ENCODE measurements at regions not wholly inside any gene's neighbourhood (a gene's known extent, or its start where the extent isn't known, plus 50 kb on each side); places are given as distances from the start of the nearest gene placed in this dataset.

GRCh38 chr6:7960848-7961247, 50.3 kb upstream of the TXNDC5 start:
- no peak for DNase-seq (ENCODE audit: low spot score)

More at GRCh38 chr6:7960848-7961247, 50.3 kb upstream of the TXNDC5 start:
- intact Hi-C loops (cut with DNase I) = loop anchor here in 1 of 2 donors (5.0 kb wide), 1 partner anchor 514 kb away; no protein-coding TSS in a partner anchor
